ENCODE measurements at regions not wholly inside any gene's neighbourhood (a gene's known extent, or its start where the extent isn't known, plus 50 kb on each side); places are given as distances from the start of the nearest gene placed in this dataset.

GRCh38 chr19:29432677-29433076 is 93.1 kb upstream of the VSTM2B start:
- TF ChIP-seq CTCF (conservative IDR thresholded peaks at IDR 0.05; ENCODE audit: low read length) (no peak), EZH2phosphoT487 (IDR thresholded peaks at IDR 0.05; ENCODE audit: borderline replicate concordance, low read depth, low read length) (no peak)
- no peak for DNase-seq (ENCODE audit: low spot score)
- Histone ChIP-seq H3K36me3 (ENCODE audit: insufficient read depth, low read length) (no peaks in the 10 kb centered on the region), H2AFZ (ENCODE audit: low read length) (no peak overlapping the region), H4K20me1 (ENCODE audit: insufficient read depth, low read length) (no peaks in the 10 kb centered on the region), H3K4me2 (ENCODE audit: low read length) (no peak overlapping the region), H3K79me2 (ENCODE audit: insufficient read depth, low read depth, low read length) (no peaks in the 10 kb centered on the region), H3K27ac (ENCODE audit: low read depth, low read length, poor library complexity, severe bottlenecking) (no peak overlapping the region), H3K9me2 (ENCODE audit: insufficient read depth, low read length) (no peaks in the 10 kb centered on the region), H3K4me1 (ENCODE audit: insufficient read depth, low read length, poor library complexity, severe bottlenecking) (no peaks in the 10 kb centered on the region), H3K4me3 (ENCODE audit: low read depth, low read length, poor library complexity, severe bottlenecking) (no peak overlapping the region), H3K9me3 (ENCODE audit: low read length) (no peaks in the 10 kb centered on the region)
- ChIA-PET CTCF (ENCODE audit: unreplicated experiment) (no interaction called here), POLR2A (no interaction called here)
- BruUV-seq (replicated peaks): no TSS peak
- intact Hi-C loops (cut with micrococcal nuclease; ENCODE audit: unreplicated experiment): no loop called here

- Histone ChIP-seq H2AFZ (ENCODE audit: low read length) (no peak overlapping the region), H4K20me1 (ENCODE audit: insufficient read depth, low read length) (no peaks in the 10 kb centered on the region), H3K4me1 (ENCODE audit: insufficient read depth, low read length, poor library complexity, severe bottlenecking) (no peaks in the 10 kb centered on the region), H3K4me2 (ENCODE audit: low read length) (no peak overlapping the region), H3K36me3 (ENCODE audit: insufficient read depth, low read length) (no peaks in the 10 kb centered on the region), H3K9me2 (ENCODE audit: insufficient read depth, low read length) (no peaks in the 10 kb centered on the region), H3K27ac (ENCODE audit: low read depth, low read length, poor library complexity, severe bottlenecking) (no peak overlapping the region), H3K79me2 (ENCODE audit: insufficient read depth, low read depth, low read length) (no peaks in the 10 kb centered on the region), H3K4me3 (ENCODE audit: low read depth, low read length, poor library complexity, severe bottlenecking) (no peak overlapping the region), H3K9me3 (ENCODE audit: low read length) (no peaks in the 10 kb centered on the region)
- no peak for DNase-seq (ENCODE audit: low spot score)
- intact Hi-C loops (cut with micrococcal nuclease; ENCODE audit: unreplicated experiment): no loop called here
- BruUV-seq (replicated peaks): no TSS peak
- ChIA-PET POLR2A (interaction anchor here (0.6 kb wide), 1 partner anchor 1014 kb away, joined by 4 read pairs; no protein-coding TSS in a partner anchor), CTCF (ENCODE audit: unreplicated experiment) (no interaction called here)
- TF ChIP-seq EZH2phosphoT487 (IDR thresholded peaks at IDR 0.05; ENCODE audit: borderline replicate concordance, low read depth, low read length): no peak
- no peak for TF ChIP-seq CTCF (conservative IDR thresholded peaks at IDR 0.05; ENCODE audit: low read length)
Observed at GRCh38 chr19:29436591-29437103, 89.1 kb upstream of the VSTM2B start.

- Histone ChIP-seq H2AFZ (ENCODE audit: low read length) (no peak overlapping the region), H3K36me3 (ENCODE audit: insufficient read depth, low read length) (no peaks in the 10 kb centered on the region), H3K27ac (ENCODE audit: low read depth, low read length, poor library complexity, severe bottlenecking) (no peak overlapping the region), H3K79me2 (ENCODE audit: insufficient read depth, low read depth, low read length) (no peaks in the 10 kb centered on the region), H3K4me3 (ENCODE audit: low read depth, low read length, poor library complexity, severe bottlenecking) (no peak overlapping the region), H4K20me1 (ENCODE audit: insufficient read depth, low read length) (no peaks in the 10 kb centered on the region), H3K9me2 (ENCODE audit: insufficient read depth, low read length) (no peaks in the 10 kb centered on the region), H3K4me2 (ENCODE audit: low read length) (no peak overlapping the region), H3K9me3 (ENCODE audit: low read length) (no peaks in the 10 kb centered on the region), H3K4me1 (ENCODE audit: insufficient read depth, low read length, poor library complexity, severe bottlenecking) (no peaks in the 10 kb centered on the region)
- no peak for DNase-seq (ENCODE audit: low spot score)
- TF ChIP-seq EZH2phosphoT487 (IDR thresholded peaks at IDR 0.05; ENCODE audit: borderline replicate concordance, low read depth, low read length) (no peak), CTCF (conservative IDR thresholded peaks at IDR 0.05; ENCODE audit: low read length) (no peak)
- intact Hi-C loops (cut with micrococcal nuclease; ENCODE audit: unreplicated experiment): no loop called here
- CTCF ChIA-PET (ENCODE audit: unreplicated experiment): no interaction called here
- POLR2A ChIA-PET: no interaction called here
- no TSS peak for BruUV-seq (replicated peaks)
Observed at GRCh38 chr19:29439021-29439420, 86.8 kb upstream of the VSTM2B start.
